HG03103 (cell line): ENCODE measurements at regions not wholly inside any gene's neighbourhood (a gene's known extent, or its start where the extent isn't known, plus 50 kb on each side); places are given as distances from the start of the nearest gene placed in this dataset.

Experiments used
- ATAC-seq: cut with Tn5 transposase; IDR thresholded peaks from one replicate; pipeline ENCODE4 v1.9.1; 2021; ENCODE audit warnings: low read depth; ENCODE audit not compliant: unreplicated experiment

DNA sequence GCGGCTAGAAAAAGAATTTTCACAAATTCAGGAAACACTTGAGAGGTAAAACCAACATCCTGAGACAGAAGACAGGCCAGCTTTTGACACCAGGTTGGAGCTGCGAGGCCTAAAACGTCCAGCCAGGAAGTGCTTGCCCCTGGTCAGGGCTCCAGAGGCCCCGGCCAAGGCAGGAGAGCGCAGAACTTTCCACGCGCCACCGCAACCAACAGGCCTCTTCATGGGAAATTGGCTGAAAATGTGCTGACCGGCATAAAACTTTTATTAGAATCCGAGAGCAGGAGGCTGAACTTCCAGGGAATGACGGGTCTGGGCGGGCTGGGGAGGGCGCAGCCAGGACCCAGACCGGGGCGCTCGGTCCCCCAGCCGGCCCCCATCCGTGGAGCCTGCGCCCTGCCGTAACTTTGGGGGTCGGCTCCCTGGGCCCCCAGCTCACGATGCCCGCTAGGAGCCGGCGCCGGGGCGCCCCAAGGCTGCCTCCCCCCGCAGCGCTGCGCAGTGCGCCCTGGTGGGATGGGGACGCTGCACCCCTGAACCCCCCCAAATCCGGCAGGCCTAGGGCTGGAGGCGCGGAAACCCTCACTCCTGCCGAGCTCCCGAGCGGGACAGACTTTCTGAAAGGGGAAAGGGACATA, 414.0 kb upstream of the MKI67 start:
- ATAC-seq = no peak

DNA sequence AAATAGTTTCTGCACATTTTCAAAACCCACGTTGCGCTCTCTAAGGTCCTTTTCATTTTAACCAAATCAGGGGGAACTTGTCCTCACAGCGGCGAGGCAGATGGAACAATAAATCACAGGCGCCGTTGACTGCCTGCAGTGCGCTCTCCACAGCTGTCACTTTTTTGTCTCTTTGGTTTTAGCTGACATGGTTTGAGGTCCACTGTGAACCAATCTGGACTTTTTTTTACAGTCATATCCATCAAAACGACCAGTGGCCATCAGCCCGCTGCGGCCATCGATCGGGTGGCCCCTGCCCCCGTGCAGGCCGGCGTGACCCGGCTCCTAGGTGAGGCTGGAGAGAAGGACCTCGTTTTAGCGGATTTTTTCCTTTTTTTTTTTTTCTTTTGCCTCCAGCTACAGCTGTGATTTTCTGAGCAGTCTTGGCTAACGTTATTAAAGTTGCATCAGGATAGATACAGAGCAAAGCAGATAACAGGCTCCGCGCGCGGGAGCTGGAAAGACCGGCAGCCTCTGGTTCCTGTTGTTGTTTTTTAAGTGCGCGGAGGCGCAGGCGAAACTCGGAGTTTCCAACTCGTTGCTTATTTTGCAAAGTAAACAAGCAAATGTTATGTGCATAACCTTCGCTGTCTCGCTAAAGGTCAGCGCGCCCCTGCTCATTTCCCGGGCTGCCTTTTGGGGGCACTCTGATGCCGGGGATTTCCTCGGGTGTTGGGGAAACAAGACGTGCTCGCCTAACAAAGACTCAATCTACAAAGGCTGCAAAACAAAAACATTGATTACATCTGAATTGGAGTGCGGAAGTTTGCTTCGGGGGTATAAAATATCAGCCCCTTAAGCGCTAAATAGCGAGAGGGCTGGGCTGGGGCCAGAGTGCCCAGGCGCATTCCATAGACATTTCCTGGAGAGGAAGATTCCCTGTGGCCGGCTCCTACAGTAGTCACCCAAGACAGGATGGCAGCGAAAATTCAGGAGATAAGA, 414.8 kb upstream of the MKI67 start:
- ATAC-seq = no peak

DNA sequence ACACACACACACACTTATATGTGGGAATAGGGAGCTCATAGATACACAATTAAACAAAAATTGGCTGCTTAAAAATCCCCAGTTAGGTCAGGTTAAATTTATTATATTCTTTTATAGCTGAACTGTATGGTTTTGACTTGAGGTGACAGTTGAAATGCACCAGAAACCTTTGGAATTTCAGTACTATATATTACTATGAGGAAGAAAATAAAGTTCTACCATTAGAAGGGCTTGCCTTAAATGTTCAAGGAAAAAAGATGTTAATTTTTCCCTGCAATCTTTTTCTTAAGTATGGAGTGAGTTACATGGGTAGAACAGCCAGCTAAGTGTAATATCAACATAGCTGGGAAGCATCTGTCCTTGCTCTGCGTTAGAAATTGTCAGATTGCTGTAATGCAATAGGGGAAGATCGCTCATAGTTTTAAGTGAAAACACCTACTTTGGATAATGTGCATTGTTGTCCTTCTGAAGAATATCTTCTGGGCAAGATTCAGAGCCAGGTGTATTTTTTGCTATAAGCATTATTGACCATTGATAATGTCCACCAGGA, 415.8 kb upstream of the MKI67 start:
- no peak for ATAC-seq

DNA sequence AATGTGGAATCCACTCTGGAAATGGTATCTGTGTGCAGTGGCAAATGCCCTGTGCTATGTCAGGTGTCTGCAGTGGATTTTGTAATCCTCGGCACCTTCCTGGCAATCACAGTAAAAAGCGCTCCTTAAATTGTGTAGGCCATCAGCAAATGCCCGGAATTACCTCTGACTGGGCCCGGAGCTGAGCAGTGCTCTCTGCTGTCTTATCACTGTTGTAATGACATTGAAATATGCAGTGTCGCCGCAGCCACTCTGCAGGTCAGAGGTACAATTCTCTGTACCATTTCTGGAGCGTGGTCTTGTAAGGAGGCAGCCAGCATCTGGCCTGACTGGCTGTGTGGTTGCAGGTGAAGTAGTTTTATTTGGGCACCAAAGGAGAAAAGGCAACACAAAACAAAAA, 416.4 kb upstream of the MKI67 start:
- no peak for ATAC-seq

DNA sequence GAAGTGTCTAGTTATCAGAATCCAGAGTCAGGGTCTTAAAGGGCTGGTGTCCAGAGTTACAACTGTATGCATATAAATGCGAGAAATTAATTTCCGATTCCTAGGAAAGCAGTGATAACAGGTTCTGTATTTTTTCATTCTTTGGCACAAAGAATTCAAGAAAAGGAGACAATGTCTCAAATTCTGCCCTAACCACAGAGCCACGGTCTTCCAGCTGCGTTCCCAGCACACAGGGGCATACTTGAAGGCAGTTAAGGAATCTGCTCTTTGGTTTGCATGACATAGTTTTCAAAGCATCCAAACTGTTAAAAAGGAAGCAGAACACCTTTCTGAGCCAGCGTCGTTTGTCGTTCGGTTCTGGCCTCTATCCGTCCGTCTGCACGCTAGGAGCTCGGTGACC, 416.9 kb upstream of the MKI67 start:
- ATAC-seq = no peak

DNA sequence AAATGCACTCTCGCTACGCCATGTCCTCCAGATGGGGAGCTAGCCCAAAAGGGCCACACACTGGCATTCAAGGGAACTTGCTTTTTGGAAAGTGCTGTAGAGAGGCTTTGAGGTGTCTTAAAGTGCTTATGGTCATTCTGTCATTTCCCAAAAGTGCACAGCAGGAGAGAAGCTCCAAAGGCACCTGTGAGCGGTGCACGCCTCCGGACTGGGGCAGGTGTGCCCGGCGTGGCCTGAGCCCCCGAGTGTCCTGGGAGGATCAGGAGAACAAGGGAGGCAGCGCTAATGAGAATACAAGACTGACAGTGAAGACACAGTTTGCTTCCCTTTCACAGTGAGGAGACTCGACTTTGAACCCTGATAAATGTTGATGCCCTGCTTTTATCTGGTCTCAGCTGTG, 419.0 kb upstream of the MKI67 start:
- no peak for ATAC-seq

DNA sequence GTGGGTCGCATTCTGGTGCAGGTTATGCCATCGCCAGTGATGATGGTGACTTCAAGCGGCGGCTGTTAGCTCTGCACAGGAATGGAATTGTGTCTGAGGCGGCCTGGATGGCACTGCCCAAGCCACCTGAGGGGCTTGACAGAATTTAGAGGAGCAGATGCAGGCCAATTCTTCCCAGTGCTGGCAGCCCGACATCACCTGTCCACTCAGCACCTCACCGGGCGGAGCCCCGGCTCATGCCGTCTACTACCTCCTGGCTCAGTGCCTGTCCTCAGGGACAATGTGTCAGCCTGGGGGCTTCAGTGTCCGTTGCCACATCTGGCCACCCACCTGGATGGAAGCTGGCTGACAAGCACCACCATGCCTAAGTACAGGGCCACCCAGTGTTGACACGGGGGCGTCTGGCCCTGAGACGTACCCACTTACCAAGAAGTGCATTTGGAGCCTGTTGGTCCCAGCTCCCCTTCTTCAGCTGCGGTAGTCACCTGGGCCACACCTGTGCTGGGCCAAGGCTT, 420.5 kb upstream of the MKI67 start:
- ATAC-seq = no peak

DNA sequence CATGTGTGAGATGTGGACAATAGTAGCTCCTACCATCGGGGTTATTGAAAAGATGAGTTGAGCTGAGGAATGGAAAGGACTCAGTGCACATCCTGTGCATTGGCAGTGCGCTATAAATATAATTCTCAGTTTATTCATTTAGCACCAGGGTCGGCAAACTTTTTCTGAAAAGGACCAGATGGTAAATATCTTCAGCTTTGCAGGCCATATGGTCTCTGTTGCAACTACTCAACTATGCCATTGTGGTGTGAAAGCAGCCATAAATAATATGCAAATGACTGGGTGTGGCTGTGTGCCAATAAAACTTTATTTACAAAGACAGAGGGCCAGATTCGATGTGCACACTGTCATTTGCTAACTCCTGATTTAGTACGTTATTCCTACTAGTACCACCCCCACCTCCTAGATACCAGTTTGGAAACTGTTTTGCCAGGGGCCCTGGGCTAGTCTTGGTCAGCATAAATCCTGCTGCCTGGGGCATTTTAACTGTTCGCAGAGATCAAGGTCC, 422.9 kb upstream of the MKI67 start:
- no peak for ATAC-seq

DNA sequence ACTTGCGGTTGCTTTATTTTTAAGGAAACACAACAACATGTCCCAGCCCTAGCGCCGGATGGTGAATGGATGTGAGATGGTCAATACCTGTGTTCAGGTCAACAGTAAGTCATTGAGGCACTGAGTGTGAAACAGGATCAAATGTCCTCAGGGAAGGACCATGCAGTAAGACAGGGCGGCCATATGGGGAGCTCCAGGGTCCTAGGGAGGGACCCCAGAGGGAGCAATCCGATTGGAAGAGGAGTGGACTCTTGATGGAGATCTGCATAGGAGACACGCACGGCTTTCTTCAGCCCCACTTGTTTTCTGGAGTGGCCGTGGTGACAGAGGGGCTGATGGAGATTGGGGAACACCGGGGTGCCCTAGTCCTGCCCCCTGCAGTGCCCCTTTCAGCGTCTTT, 423.8 kb upstream of the MKI67 start:
- no peak for ATAC-seq

DNA sequence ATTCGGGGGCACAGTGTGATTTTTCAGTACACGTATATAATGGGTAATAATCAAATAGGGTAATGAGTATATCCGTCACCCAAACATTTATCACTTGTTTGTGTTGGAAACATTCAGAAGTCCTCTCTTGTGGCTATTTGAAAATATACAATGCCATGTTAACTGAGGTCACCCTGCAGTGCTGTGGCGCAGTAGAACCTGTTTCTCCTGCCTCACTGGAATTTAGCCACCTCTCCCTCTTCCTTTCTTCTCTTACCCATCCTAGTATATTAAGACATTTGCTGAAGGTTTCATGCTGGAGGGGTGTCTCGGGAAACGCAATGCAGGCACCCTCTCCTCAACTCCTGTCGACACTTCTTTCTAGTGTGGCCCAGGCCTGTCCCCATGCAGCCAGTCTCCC, 425.3 kb upstream of the MKI67 start:
- ATAC-seq = no peak

DNA sequence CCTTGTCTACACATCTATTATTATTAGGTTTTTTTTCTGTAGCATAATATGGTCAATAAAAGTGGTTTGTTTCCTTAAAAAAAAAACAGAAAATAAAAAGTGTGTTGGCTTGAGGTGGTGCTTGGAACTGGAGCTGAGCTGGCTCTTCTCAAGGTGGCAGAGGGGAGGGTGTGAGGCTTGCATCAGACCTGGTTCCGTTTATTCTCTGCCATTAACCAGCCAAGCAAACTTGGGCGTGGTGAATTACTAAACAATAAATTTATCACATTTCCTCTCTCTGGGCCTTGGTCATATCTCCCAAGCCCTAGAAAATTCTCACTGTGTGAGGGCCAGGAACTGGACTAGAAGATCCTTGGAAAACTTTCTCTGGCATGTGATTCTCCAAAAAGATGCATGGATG, 427.5 kb upstream of the MKI67 start:
- ATAC-seq = no peak

DNA sequence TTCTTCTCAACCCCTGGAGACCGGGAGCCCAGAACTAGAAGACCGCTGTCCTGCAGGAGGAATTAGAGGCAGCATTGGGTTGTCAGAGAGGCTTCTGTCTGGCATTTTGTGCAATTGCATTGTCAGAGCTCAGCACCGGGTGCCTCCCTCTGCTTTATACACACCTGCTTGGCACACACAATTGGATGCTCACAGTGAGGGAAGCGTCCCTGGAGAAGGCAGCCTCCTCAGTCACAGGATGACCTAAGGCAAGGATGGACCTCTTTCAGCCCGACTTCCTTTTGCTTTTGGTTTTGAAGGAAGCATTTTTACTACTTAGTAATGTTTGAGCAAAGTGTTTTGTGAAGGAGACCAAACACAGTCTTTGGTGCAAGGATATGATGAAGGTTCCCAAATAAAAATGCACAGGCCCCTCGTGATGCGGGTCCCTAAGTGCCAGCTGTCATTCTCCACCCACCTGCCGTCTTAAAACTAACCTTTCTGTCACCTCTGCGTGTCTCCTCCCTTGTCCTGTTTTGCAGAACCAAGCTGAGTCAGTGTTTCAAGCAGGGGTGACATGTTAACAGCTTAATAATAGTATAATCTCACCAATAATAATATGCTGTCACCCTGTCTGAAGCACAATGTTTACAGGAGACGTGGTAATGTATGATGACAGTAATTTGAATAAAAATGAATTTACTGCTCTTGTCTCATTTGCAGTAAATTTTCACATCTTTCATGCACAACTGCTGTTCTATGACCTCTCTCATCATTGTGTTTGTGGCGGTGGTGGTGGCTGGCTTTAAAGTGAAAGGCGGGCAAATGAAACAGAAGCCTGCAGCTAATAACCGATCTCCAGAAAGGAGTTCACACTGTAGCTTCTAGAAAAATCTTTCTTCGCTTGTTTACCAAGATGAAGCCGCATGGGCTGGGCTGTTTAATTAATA, 430.2 kb upstream of the MKI67 start:
- no peak for ATAC-seq

DNA sequence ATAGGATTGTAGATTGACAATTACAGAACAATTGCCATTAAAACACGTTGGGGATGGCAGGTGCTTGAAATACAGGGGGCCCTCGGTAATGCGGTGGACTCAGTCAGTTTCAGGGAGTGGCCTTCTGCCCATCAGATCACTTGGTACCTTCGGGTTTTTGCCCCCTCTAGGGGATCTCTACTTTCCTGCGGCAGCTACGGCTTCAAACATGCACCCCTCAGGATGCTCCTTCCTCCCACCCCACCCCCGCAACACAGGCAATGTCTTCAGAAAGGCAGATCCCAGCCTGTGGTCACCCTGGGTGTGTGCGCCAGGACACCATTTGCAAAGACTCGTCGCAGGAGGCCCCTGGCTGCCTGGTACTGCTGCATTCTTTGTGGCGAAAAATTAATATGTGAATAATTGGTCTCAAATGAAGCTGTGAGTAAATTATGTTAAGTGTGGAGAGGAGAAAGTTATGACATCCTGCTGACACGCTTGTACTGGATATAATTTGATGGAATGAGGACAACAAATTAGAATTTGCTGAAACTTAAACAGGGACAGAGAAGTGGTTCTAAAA, 431.0 kb upstream of the MKI67 start:
- no peak for ATAC-seq

DNA sequence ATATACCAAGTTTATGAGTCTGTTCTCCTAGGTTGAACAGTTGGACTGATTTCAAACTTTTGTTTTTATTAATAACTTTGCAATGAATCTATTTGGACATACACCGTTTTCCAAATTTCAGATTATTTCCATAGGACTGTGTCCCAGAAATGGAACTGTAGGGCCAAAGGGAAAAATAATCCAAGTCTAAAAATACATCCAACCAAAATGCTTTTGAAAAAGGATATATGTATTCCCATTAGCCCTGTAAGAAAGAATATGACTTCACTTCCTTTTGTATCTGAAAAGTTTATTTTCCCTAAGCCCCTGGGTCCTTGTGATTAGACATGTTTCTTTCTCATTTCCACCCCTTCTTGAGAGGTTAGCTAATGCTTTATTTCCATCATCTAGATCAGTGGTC, 434.2 kb upstream of the MKI67 start:
- no peak for ATAC-seq

DNA sequence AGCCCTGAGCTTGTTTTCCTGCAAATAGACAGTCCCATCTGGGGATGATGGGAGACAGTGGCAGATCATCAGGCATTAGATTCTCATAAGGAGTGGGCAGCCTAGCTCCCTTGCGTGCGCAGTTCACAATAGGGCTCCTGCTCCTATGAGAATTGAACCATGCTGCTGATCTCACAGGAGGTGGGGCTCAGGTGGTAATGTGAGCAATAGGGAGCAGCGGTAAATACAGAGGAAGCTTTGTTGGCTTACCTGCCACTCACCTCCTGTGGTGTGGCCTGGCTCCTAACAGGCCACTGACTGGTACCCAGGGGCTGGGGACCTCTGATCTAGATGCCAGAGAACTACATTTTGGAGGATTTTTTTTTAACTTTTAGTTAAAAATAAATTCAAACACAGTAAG, 434.8 kb upstream of the MKI67 start:
- ATAC-seq = no peak

DNA sequence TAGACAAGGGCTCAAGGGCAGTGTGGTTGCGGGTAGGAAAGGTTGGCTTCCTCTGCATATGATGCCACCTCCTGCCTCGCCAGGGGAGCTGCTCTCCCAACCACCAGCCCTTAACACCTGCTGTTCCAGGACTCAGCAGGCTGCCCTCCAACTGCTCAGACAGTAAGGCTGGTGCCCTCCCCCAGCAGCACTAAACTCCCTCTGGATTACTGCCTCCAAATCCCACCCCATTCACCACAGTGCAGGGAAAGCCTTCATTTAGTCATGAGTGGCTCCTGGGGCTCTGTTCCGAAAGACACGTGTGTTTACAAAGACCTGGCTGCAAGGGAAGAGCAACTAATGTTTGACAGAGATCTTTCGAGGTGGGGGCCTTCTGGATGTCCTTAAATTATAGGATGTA, 437.2 kb upstream of the MKI67 start:
- no peak for ATAC-seq

DNA sequence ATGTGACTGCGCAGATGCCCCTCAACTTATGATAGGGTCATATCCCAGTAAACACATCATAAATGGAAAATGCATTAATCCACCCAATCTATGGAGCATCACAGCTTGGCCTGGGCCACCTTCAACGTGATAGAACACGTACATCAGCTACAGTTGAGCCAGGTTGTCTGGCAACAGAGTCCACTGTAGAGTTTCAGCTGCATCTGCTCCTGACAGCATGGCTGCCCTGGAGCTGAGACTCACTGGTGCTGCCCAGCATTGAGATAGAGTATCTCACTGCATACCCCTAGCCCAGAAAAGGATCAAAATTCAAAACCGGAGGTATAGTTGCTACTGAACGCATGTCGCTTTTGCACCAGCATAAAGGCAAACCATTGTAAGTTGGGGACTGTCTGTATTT, 437.7 kb upstream of the MKI67 start:
- no peak for ATAC-seq

DNA sequence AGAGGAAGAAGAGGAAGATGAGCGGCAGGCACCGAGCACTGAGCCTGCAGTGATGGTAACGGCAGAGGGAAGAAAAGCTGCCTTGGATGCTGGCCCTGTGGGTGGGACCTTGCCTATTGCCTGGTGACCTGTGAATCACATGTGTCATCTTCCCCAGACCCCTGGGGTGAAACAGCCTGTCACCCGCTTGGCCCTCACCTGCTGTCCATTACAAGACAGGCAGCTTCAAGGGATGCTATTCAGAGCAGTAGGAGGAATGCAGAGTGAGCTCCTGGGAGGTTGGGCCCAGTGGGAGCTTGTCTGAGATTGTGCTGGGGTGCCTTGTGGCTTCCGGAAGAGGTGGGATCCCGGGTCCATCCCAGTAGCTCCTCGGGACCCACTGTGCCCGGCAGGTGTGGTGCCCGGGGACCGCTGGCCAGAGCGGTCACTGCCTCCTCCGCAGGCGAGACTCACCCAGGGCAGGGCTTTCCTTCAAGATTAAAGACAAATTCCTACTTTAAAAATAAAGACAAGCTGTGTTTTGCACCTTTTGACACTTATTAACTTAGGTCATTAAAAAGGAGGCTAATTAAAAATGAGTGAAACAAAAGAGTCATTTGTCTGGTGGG, 440.2 kb upstream of the MKI67 start:
- no peak for ATAC-seq

DNA sequence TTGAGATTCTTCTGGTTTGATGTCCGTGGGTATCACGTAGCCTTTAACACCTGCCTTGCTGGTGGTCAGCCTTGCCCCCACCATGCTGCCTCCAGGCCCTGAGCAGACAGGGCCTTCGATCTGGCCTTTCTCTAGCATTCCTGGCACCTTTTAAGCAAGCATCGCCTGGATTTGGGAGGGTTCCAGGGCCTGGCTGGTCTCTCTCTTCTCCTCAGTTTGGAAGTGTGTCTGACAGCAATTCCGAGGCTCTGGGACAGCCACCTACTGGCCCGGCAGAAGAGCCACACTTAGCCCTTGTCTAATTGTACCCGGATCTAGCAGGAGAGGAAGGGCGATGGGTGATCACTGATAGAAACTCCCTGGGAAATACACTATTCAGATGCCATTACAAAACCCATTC, 441.3 kb upstream of the MKI67 start:
- ATAC-seq = no peak

DNA sequence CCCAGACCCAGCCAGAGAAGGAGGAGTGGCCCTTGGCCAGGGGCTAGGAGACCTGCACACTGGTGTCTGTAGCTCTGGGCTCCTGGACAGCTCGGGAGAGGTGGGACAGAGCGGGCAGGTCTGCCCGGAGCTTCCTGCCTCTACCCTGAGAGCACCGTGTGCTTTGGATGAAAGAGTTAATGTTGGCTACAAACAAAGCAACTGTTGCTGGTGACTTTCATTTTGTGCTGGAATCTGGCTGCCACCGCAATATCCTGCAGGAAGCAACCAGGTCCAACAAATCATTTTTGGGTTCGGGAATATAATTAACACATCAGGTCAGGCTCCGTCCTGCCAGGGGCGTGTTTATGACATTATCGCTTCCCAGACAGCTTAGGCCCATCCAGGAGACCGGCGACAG, 441.8 kb upstream of the MKI67 start:
- no peak for ATAC-seq
